GM12878 (cell line): ENCODE measurements at regions not wholly inside any gene's neighbourhood (a gene's known extent, or its start where the extent isn't known, plus 50 kb on each side); places are given as distances from the start of the nearest gene placed in this dataset.

ENCODE experiments used
- ATAC-seq: fragments of 200-7000 bp; cut with Tn5 transposase; 3 replicates; pipeline ENCODE4 v1.9.1; 2020; ENCODE audit warnings: mild to moderate bottlenecking, moderate library complexity
- BruUV-seq: library from RNA; stranded (reverse); fragments of 400-500 nt; replicated peaks from 2 replicates; lab custom pipeline; 2021; lab: Mats Ljungman, UMichigan
- CTCF ChIA-PET: fragments of 300-600 bp; sonication (Branson Sonifier 250); formaldehyde crosslinking; extraction: SDS; loops from one replicate; lab custom pipeline; 2021; ENCODE audit warnings: inconsistent platforms; lab: Yijun Ruan, JAX
- POLR2A ChIA-PET: fragments of 350-600 bp; formaldehyde crosslinking; extraction: SDS; loops from one replicate; lab custom pipeline; 2021; ENCODE audit warnings: inconsistent platforms; lab: Charles Lee
- RAD21 ChIA-PET: fragments of 300-600 bp; sonication (Branson Sonifier 250); formaldehyde crosslinking; loops from one replicate; lab custom pipeline; 2023; ENCODE audit warnings: antibody characterized with exemption; ENCODE audit not compliant: unreplicated experiment; lab: Charles Lee
- SMC1A ChIA-PET: fragments of 300-600 bp; sonication (Branson Sonifier 250); formaldehyde crosslinking; loops from one replicate; lab custom pipeline; 2023; ENCODE audit not compliant: unreplicated experiment, uncharacterized antibody; lab: Charles Lee
- DNase-seq: peaks from one replicate; pipeline ENCODE4 v3.0.0-alpha.2; 2011; ENCODE audit warnings: low read depth, low spot score
- FAIRE-seq: peaks from 3 replicates; lab custom pipeline; 2011; peaks lifted over from hg19 to GRCh38; lab: Jason Lieb, UNC
- H2AFZ ChIP-seq: 2 replicates; pipeline ENCODE4 v1.6.0; 2011; ENCODE audit warnings: low read depth, low read length, control low read depth; ENCODE audit not compliant: control insufficient read depth
- H3K27ac ChIP-seq: 2 replicates; pipeline ENCODE4 v1.5.1; 2011; ENCODE audit warnings: control low read depth; ENCODE audit not compliant: control insufficient read depth, insufficient read depth
- H3K27me3 ChIP-seq, 2 experiments: replicated peaks in 1 of 2; 2 replicates each; pipeline versions ENCODE4 v1.6.0 to v1.6.1; 2011; ENCODE audit warnings: low read length in 1 of 2; ENCODE audit not compliant: control insufficient read depth in 2 of 2, insufficient read depth in 2 of 2
- H3K36me3 ChIP-seq, 2 experiments: 2 replicates each; pipeline ENCODE4 v1.5.1; 2011; ENCODE audit warnings: low read length in 1 of 2; ENCODE audit not compliant: control insufficient read depth in 2 of 2, insufficient read depth in 2 of 2
- H3K4me1 ChIP-seq: 2 replicates; pipeline ENCODE4 v1.6.1; 2011; ENCODE audit warnings: mild to moderate bottlenecking, low read length, moderate library complexity, mixed read lengths; ENCODE audit not compliant: control insufficient read depth, insufficient read depth
- H3K4me2 ChIP-seq: 2 replicates; pipeline ENCODE4 v1.6.0; 2011; ENCODE audit warnings: control low read depth; ENCODE audit not compliant: control insufficient read depth, insufficient read depth
- H3K4me3 ChIP-seq: fragments of 200-600 bp; sonication (generic); 2 replicates; pipeline ENCODE4 v1.5.1; 2016
- H3K79me2 ChIP-seq: 2 replicates; pipeline ENCODE4 v1.6.0; 2011; ENCODE audit warnings: low read length; ENCODE audit not compliant: control insufficient read depth, insufficient read depth
- H3K9ac ChIP-seq: 2 replicates; pipeline ENCODE4 v1.8.0; 2011; ENCODE audit warnings: low read length, control low read depth, mixed read lengths; ENCODE audit not compliant: control insufficient read depth, insufficient read depth
- H3K9me3 ChIP-seq: replicated peaks from 3 replicates; pipeline ENCODE4 v1.5.1; 2011; ENCODE audit warnings: mild to moderate bottlenecking, low read length; ENCODE audit not compliant: control insufficient read depth, insufficient read depth
- H4K20me1 ChIP-seq: 2 replicates; pipeline ENCODE4 v1.6.0; 2011; ENCODE audit not compliant: control insufficient read depth, insufficient read depth
- BRCA1 ChIP-seq: IDR thresholded peaks from 2 replicates; pipeline ENCODE4 v1.6.1; 2011; ENCODE audit warnings: low read depth, low read length, improper control_type of control experiment
- CHD1 ChIP-seq: IDR thresholded peaks from 2 replicates; pipeline ENCODE4 v1.6.1; 2012; ENCODE audit warnings: low read depth, low read length, improper control_type of control experiment
- DPF2 ChIP-seq: fragments of 450-650 bp; IDR thresholded peaks from 2 replicates; pipeline ENCODE4 v1.6.1; 2017; ENCODE audit warnings: mild to moderate bottlenecking
- EZH2 ChIP-seq: IDR thresholded peaks from 2 replicates; pipeline ENCODE4 v1.6.1; 2012; ENCODE audit warnings: low read depth, mild to moderate bottlenecking, control low read depth, inconsistent platforms, low read length, borderline replicate concordance; ENCODE audit not compliant: control insufficient read depth
- FOXM1 ChIP-seq: IDR thresholded peaks from 2 replicates; pipeline ENCODE4 v1.6.1; 2012; ENCODE audit warnings: low read depth, mild to moderate bottlenecking, inconsistent platforms, low read length, moderate library complexity
- HDAC2 ChIP-seq: fragments of 200-600 bp; sonication (generic); IDR thresholded peaks from 2 replicates; pipeline ENCODE4 v1.6.1; 2017
- MEF2A ChIP-seq: IDR thresholded peaks from 2 replicates; pipeline ENCODE4 v1.6.1; 2011; ENCODE audit warnings: low read depth, mild to moderate bottlenecking, low read length, moderate library complexity; ENCODE audit not compliant: insufficient read depth
- MXI1 ChIP-seq: fragments of 150-350 bp; IDR thresholded peaks from 2 replicates; pipeline ENCODE4 v1.6.1; 2011; ENCODE audit warnings: low read depth, mild to moderate bottlenecking, inconsistent platforms, low read length, improper control_type of control experiment
- RAD51 ChIP-seq: fragments of 450-650 bp; IDR thresholded peaks from 2 replicates; pipeline ENCODE4 v1.6.1; 2016; ENCODE audit warnings: moderate library complexity, mild to moderate bottlenecking, inconsistent platforms
- RCOR1 ChIP-seq: conservative IDR thresholded peaks from 2 replicates; pipeline ENCODE4 v1.6.1; 2012; ENCODE audit warnings: low read depth, low read length, improper control_type of control experiment
- WGBS: methylation state at CpG from one replicate; pipeline ENCODE4 v1.1.6; 2016; ENCODE audit warnings: low lambda C conversion rate; ENCODE audit not compliant: insufficient replicate concordance, insufficient coverage; ENCODE audit errors: missing lambda C conversion rate; 5-methylcytosine and 5-hydroxymethylcytosine counted together
- in situ Hi-C: fragments of 300-500 bp; cut with MboI; formaldehyde crosslinking; loops from 9 replicates; pipeline ENCODE4 v1.14.3; 2018; ENCODE audit warnings: mixed read lengths
- intact Hi-C: fragments of 100-400 bp; cut with micrococcal nuclease; formaldehyde crosslinking; loops from one replicate; pipeline ENCODE4 v1.14.2; 2022; ENCODE audit not compliant: unreplicated experiment
- TF ChIP-seq, protein P1 (sequence below): fragments of 450-650 bp; conservative IDR thresholded peaks from 2 replicates; pipeline ENCODE4 v1.6.1; 2017; ENCODE audit warnings: mild to moderate bottlenecking, moderate library complexity
- TF ChIP-seq, protein P2 (sequence below): fragments of 450-650 bp; IDR thresholded peaks from 2 replicates; pipeline ENCODE4 v1.6.1; 2017; ENCODE audit warnings: low read depth, mild to moderate bottlenecking, moderate library complexity
- TF ChIP-seq, protein P3 (sequence below): IDR thresholded peaks from 2 replicates; pipeline ENCODE4 v1.6.1; 2012; ENCODE audit warnings: low read depth, low read length, improper control_type of control experiment
- TF ChIP-seq, protein P4 (sequence below): fragments of 450-650 bp; IDR thresholded peaks from 2 replicates; pipeline ENCODE4 v1.6.1; 2017; ENCODE audit warnings: borderline replicate concordance
- TF ChIP-seq, protein P5 (sequence below): IDR thresholded peaks from 2 replicates; pipeline ENCODE4 v1.6.1; 2011; ENCODE audit warnings: borderline replicate concordance, low read depth, mild to moderate bottlenecking, moderate library complexity, mixed read lengths, low read length; ENCODE audit not compliant: insufficient read depth; ENCODE audit errors: extremely low read length
- TF ChIP-seq, protein P6 (sequence below): IDR thresholded peaks from 2 replicates; pipeline ENCODE4 v1.6.1; 2012; ENCODE audit warnings: mild to moderate bottlenecking, low read depth, low read length

DNA sequence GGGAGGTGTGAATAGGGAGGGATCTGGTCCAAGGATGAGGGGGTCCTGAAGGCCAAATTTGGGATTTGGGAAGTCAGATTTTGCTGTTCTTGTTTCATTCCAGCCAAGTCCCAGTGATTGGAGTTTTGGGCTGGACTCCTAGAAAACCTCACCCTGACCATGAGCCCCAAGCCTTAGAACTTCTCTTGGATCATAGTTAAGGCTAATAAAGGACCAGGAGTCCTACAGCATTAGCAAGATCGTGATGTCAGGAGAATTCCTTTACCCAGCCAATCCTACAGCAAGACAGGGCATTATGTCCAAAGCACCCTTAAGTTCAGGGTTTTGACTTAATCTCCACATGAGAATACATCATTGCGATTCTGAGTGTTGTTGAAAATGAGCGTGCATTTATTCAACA is 85.0 kb downstream of the SOX9 start:
- ChIA-PET RAD21 (no interaction called here), SMC1A (no interaction called here), POLR2A (no interaction called here), CTCF (no interaction called here)
- Histone ChIP-seq H4K20me1 (no peaks in the 10 kb centered on the region), H3K9me3 (no peaks in the 10 kb centered on the region), H3K27ac (no peak overlapping the region), H3K27me3 (no peaks in the 10 kb centered on the region; a peak in 1 of 4 replicates), H3K4me2 (no peak overlapping the region), H3K9ac (no peak overlapping the region), H3K36me3 (no peaks in the 10 kb centered on the region), H3K79me2 (no peaks in the 10 kb centered on the region), H2AFZ (no peak overlapping the region), H3K4me1 (no peaks in the 10 kb centered on the region), H3K4me3 (no peak overlapping the region)
- DNase-seq, result no peak
- no TSS peak for BruUV-seq
- intact Hi-C loops, result no loop called here
- in situ Hi-C loops, result no loop called here
- ATAC-seq, result no peak
- WGBS, result 24% methylated on average over 3 of the region's 3 CpGs
- FAIRE-seq, result no peak
- TF ChIP-seq, protein P1, sequence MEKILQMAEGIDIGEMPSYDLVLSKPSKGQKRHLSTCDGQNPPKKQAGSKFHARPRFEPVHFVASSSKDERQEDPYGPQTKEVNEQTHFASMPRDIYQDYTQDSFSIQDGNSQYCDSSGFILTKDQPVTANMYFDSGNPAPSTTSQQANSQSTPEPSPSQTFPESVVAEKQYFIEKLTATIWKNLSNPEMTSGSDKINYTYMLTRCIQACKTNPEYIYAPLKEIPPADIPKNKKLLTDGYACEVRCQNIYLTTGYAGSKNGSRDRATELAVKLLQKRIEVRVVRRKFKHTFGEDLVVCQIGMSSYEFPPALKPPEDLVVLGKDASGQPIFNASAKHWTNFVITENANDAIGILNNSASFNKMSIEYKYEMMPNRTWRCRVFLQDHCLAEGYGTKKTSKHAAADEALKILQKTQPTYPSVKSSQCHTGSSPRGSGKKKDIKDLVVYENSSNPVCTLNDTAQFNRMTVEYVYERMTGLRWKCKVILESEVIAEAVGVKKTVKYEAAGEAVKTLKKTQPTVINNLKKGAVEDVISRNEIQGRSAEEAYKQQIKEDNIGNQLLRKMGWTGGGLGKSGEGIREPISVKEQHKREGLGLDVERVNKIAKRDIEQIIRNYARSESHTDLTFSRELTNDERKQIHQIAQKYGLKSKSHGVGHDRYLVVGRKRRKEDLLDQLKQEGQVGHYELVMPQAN, result no peak
- TF ChIP-seq DPF2, result no peak
- TF ChIP-seq EZH2, result no peak
- TF ChIP-seq MEF2A, result no peak
- TF ChIP-seq HDAC2, result no peak
- TF ChIP-seq RCOR1, result no peak
- TF ChIP-seq, protein P2, sequence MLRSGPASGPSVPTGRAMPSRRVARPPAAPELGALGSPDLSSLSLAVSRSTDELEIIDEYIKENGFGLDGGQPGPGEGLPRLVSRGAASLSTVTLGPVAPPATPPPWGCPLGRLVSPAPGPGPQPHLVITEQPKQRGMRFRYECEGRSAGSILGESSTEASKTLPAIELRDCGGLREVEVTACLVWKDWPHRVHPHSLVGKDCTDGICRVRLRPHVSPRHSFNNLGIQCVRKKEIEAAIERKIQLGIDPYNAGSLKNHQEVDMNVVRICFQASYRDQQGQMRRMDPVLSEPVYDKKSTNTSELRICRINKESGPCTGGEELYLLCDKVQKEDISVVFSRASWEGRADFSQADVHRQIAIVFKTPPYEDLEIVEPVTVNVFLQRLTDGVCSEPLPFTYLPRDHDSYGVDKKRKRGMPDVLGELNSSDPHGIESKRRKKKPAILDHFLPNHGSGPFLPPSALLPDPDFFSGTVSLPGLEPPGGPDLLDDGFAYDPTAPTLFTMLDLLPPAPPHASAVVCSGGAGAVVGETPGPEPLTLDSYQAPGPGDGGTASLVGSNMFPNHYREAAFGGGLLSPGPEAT, result no peak
- TF ChIP-seq, protein P3, sequence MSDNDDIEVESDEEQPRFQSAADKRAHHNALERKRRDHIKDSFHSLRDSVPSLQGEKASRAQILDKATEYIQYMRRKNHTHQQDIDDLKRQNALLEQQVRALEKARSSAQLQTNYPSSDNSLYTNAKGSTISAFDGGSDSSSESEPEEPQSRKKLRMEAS, result no peak
- TF ChIP-seq BRCA1, result no peak
- TF ChIP-seq MXI1, result no peak
- no peak for TF ChIP-seq CHD1
- TF ChIP-seq, protein P4, sequence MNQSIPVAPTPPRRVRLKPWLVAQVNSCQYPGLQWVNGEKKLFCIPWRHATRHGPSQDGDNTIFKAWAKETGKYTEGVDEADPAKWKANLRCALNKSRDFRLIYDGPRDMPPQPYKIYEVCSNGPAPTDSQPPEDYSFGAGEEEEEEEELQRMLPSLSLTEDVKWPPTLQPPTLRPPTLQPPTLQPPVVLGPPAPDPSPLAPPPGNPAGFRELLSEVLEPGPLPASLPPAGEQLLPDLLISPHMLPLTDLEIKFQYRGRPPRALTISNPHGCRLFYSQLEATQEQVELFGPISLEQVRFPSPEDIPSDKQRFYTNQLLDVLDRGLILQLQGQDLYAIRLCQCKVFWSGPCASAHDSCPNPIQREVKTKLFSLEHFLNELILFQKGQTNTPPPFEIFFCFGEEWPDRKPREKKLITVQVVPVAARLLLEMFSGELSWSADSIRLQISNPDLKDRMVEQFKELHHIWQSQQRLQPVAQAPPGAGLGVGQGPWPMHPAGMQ, result no peak
- TF ChIP-seq, protein P5, sequence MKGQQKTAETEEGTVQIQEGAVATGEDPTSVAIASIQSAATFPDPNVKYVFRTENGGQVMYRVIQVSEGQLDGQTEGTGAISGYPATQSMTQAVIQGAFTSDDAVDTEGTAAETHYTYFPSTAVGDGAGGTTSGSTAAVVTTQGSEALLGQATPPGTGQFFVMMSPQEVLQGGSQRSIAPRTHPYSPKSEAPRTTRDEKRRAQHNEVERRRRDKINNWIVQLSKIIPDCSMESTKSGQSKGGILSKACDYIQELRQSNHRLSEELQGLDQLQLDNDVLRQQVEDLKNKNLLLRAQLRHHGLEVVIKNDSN, result no peak
- TF ChIP-seq RAD51, result no peak
- no peak for TF ChIP-seq FOXM1
- TF ChIP-seq, protein P6, sequence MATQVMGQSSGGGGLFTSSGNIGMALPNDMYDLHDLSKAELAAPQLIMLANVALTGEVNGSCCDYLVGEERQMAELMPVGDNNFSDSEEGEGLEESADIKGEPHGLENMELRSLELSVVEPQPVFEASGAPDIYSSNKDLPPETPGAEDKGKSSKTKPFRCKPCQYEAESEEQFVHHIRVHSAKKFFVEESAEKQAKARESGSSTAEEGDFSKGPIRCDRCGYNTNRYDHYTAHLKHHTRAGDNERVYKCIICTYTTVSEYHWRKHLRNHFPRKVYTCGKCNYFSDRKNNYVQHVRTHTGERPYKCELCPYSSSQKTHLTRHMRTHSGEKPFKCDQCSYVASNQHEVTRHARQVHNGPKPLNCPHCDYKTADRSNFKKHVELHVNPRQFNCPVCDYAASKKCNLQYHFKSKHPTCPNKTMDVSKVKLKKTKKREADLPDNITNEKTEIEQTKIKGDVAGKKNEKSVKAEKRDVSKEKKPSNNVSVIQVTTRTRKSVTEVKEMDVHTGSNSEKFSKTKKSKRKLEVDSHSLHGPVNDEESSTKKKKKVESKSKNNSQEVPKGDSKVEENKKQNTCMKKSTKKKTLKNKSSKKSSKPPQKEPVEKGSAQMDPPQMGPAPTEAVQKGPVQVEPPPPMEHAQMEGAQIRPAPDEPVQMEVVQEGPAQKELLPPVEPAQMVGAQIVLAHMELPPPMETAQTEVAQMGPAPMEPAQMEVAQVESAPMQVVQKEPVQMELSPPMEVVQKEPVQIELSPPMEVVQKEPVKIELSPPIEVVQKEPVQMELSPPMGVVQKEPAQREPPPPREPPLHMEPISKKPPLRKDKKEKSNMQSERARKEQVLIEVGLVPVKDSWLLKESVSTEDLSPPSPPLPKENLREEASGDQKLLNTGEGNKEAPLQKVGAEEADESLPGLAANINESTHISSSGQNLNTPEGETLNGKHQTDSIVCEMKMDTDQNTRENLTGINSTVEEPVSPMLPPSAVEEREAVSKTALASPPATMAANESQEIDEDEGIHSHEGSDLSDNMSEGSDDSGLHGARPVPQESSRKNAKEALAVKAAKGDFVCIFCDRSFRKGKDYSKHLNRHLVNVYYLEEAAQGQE, result no peak
